MG63 (cell line): ENCODE measurements at regions not wholly inside any gene's neighbourhood (a gene's known extent, or its start where the extent isn't known, plus 50 kb on each side); places are given as distances from the start of the nearest gene placed in this dataset.
"Not testable (repeated sequence)": the region's sequence is repeated elsewhere in the genome, so short reads cannot be mapped to it uniquely, and the experiment has no call there.

ENCODE experiments used
- DNase-seq: peaks from one replicate; pipeline ENCODE4 v3.0.0-alpha.2; 2020
- H3K27me3 ChIP-seq: fragments of 250-450 bp; sonication (Bioruptor Pico); 2 replicates; pipeline ENCODE4 v1.5.1; 2020; ENCODE audit warnings: mild to moderate bottlenecking, moderate library complexity
- H3K36me3 ChIP-seq: fragments of 250-450 bp; sonication (Bioruptor Pico); 2 replicates; pipeline ENCODE4 v1.5.1; 2020; ENCODE audit warnings: mild to moderate bottlenecking, moderate library complexity
- H3K4me3 ChIP-seq: fragments of 250-450 bp; sonication (Bioruptor Pico); 2 replicates; pipeline ENCODE4 v1.5.1; 2020; ENCODE audit warnings: mild to moderate bottlenecking, moderate library complexity
- H3K9me3 ChIP-seq: fragments of 250-450 bp; sonication (Bioruptor Pico); 2 replicates; pipeline ENCODE4 v1.5.1; 2020; ENCODE audit warnings: mild to moderate bottlenecking, moderate library complexity

GRCh38 chr2:222760301-222760897 lies 88.9 kb downstream of the MOGAT1 start:
- no peaks in the 10 kb centered on the region for H3K9me3 ChIP-seq
- DNase-seq, result no peak
- H3K27me3 ChIP-seq, result no peaks in the 10 kb centered on the region
- no peaks in the 10 kb centered on the region for H3K36me3 ChIP-seq
- no peak overlapping the region for H3K4me3 ChIP-seq

DNA sequence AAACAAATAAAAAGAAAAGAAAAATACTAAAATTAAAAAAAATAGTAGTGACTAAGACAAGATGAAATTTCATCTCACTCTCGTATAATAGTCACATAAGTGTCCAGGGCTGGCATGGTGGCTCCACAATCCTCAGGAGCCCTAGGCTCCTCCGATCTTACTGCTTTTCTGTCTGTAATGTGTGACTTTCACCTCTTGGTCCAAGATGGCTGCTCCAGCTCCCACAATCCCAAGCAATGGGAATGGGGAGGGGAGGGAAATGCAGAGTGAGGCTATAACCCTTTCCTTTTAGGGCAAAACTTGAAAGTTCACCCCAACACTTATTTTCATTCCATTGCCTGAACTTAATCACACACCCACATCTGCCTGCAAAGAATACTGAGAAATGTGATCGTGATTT lies 90.4 kb downstream of the MOGAT1 start:
- Histone ChIP-seq H3K36me3 (no peaks in the 10 kb centered on the region), H3K4me3 (no peak overlapping the region), H3K27me3 (no peaks in the 10 kb centered on the region), H3K9me3 (no peaks in the 10 kb centered on the region)
- DNase-seq, result no peak

- Histone ChIP-seq H3K36me3 (no peaks in the 10 kb centered on the region), H3K9me3 (no peaks in the 10 kb centered on the region), H3K4me3 (no peak overlapping the region), H3K27me3 (no peaks in the 10 kb centered on the region)
- no peak for DNase-seq
Measured at GRCh38 chr2:222762342-222762741, 90.9 kb downstream of the MOGAT1 start.

DNA sequence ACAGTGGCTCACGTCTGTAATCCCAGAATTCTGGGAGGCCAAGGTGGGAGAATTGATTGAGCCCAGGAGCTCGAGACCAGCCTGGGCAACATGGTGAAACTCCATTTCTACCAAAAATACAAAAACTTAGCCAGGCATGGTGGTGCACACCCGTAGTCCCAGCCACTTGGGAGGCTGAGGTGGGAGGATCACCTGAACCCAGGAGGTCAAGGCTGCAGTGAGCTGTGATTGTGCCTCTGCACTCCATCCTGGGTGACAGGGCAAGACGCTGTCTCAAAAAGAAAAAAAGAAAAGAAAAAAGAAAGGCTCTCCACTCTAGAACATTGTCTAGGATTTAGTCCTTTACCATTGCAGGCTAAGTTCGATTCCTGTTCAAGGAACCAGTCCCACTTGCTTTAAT lies 94.4 kb downstream of the MOGAT1 start:
- not testable (repeated sequence) for DNase-seq, H3K4me3 ChIP-seq, H3K36me3 ChIP-seq, H3K9me3 ChIP-seq, H3K27me3 ChIP-seq

DNA sequence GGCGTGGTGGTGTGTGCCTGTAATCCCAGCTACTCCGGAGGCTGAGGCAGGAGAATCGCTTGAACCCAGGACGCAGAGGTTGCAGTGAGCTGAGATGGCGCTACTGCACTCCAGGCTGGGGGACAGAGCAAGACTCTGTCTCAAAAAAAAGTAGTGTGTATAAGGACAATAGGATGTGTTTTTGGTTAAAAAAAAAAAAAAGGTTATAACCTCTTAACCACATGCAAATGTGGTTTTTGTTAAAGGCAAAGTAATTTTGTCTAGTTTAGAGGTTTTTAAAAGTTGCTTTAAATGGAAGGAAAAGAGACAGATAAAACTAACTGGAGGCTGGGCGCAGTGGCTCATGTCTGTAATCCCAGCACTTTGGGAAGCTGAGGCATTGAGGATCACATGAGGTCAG lies 92.8 kb upstream of the ACSL3 start:
- not testable (repeated sequence) for H3K4me3 ChIP-seq, DNase-seq, H3K9me3 ChIP-seq, H3K36me3 ChIP-seq, H3K27me3 ChIP-seq

GRCh38 chr2:222769446-222769845 lies 91.4 kb upstream of the ACSL3 start:
- H3K27me3 ChIP-seq, result no peaks in the 10 kb centered on the region
- H3K4me3 ChIP-seq, result no peak overlapping the region
- no peaks in the 10 kb centered on the region for H3K9me3 ChIP-seq
- H3K36me3 ChIP-seq, result no peaks in the 10 kb centered on the region
- DNase-seq, result no peak

DNA sequence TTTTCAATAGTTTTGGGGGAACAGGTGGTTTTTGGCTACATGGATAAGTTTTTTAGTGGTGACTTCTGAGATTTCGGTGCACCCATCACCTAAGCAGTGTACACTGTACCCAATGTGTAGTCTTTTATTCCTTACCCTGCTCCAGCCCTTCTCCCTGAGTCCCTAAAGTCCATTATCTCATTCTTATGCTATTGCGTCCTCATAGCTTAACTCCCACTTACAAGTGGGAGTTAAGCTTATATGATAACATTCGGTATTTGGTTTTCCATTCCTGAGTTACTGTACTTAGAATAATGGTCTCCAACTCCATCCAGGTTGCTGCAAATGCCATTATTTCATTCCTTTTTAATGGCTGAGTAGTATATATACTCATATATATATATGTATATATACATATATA lies 90.9 kb upstream of the ACSL3 start:
- no peak for DNase-seq
- no peaks in the 10 kb centered on the region for H3K36me3 ChIP-seq
- no peaks in the 10 kb centered on the region for H3K9me3 ChIP-seq
- no peaks in the 10 kb centered on the region for H3K27me3 ChIP-seq
- H3K4me3 ChIP-seq, result no peak overlapping the region

GRCh38 chr2:222771832-222772231 lies 89.0 kb upstream of the ACSL3 start:
- DNase-seq, result no peak
- Histone ChIP-seq H3K27me3 (no peaks in the 10 kb centered on the region), H3K4me3 (no peak overlapping the region), H3K9me3 (no peaks in the 10 kb centered on the region), H3K36me3 (no peaks in the 10 kb centered on the region)

DNA sequence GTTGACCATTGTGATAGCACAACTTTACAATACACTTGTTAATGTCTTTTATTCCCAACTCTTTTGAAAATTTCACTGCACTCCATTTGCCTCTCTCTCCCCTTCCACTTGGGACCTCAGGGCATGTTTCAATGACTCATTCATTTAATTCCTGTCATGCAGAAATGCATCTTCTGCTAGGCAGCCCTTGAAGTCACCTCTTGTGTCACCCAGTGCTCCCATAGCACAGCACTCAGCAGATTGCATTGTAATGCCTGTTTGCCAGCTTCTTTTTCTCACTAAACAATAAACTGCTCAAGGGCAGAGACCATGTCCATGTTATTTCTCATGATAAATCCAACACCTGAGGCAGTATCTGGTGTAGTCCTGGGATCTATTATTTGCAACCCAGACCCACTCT lies 85.9 kb upstream of the ACSL3 start:
- no peak for DNase-seq
- Histone ChIP-seq H3K36me3 (no peaks in the 10 kb centered on the region), H3K27me3 (no peaks in the 10 kb centered on the region), H3K9me3 (no peaks in the 10 kb centered on the region), H3K4me3 (no peak overlapping the region)

DNA sequence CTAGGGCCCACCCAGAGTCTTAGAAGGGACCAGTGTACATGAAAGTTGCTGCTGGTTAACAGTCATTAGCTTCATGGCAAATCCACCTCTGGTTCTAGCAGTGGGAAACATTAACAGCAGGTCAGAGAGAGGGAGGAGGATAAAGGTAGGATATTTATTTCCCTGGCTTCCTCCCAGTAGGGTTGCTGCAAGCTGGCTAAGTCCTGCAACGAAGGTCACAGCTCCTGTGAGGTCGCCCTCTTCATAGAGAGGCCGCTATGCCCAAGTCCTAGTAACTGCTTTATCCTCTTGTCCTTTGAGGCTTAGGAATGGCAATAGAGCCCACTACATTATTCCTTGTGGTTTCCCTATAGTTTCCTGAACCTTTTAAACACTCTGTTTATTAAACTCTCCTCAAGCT lies 84.0 kb upstream of the ACSL3 start:
- H3K27me3 ChIP-seq, result no peaks in the 10 kb centered on the region
- DNase-seq, result no peak
- no peak overlapping the region for H3K4me3 ChIP-seq
- H3K36me3 ChIP-seq, result no peaks in the 10 kb centered on the region
- H3K9me3 ChIP-seq, result no peaks in the 10 kb centered on the region

- Histone ChIP-seq H3K9me3 (no peaks in the 10 kb centered on the region), H3K4me3 (no peak overlapping the region), H3K27me3 (no peaks in the 10 kb centered on the region), H3K36me3 (no peaks in the 10 kb centered on the region)
- DNase-seq, result no peak
Measured at GRCh38 chr2:222778400-222778799, 82.4 kb upstream of the ACSL3 start.

GRCh38 chr2:222779145-222779832 lies 81.5 kb upstream of the ACSL3 start:
- no peak for DNase-seq
- no peak overlapping the region for H3K4me3 ChIP-seq
- H3K27me3 ChIP-seq, result no peaks in the 10 kb centered on the region

GRCh38 chr2:222780051-222780450 lies 80.8 kb upstream of the ACSL3 start:
- no peaks in the 10 kb centered on the region; the same call in 1 of the 2 replicates for H3K9me3 ChIP-seq
- no peak for DNase-seq

More at GRCh38 chr2:222779145-222779832, 81.5 kb upstream of the ACSL3 start:
- Histone ChIP-seq H3K36me3 (no peaks in the 10 kb centered on the region), H3K9me3 (no peaks in the 10 kb centered on the region)

DNA sequence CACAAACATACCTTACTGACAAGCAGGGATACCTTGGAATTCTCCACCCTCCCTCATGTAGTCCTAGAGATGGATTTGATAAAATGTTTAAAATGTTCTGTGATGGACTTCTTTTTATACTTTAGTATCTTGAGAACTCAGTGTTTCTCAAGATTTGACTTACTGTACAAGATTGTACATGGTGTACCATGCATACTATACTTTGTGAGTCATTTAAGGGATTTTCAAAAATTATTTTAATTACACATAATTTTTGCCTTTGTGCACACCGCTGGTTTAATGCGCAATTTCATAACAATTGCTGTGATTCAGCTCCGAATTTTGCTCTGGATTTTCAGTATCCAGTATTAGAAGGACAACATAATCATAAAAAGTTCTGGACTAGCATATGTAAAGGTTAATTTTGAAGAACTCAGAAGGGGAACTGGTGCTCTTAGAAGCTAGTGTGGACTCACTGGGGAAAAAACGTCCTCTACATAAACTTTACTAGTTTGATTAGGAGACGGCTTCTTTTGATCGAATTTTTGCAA lies 78.6 kb upstream of the ACSL3 start:
- DNase-seq, result no peak
- H3K36me3 ChIP-seq, result no peaks in the 10 kb centered on the region
- no peaks in the 10 kb centered on the region for H3K27me3 ChIP-seq
- H3K9me3 ChIP-seq, result no peaks in the 10 kb centered on the region; the same call in 1 of the 2 replicates
- H3K4me3 ChIP-seq, result no peak overlapping the region

More at GRCh38 chr2:222780051-222780450, 80.8 kb upstream of the ACSL3 start:
- Histone ChIP-seq H3K4me3 (no peak overlapping the region), H3K27me3 (no peaks in the 10 kb centered on the region), H3K36me3 (no peaks in the 10 kb centered on the region)

DNA sequence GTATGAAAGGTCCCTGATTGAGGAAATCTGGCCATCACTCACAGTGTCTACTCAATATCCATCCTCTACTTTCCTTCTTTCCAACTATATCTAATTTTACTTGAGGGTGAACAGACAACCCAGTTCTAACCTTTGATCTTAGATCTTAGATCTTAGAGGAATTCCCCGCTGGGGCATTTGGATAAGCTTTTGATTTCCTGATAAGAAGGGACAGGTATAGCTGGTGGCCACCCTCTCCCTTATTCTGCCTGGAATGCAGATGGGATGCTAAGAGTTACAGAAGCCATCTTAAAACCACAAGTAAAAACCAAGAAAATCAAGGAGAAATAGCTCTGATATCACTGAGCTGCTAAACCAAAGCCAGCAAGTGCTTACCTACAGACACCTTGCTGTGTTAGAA lies 77.2 kb upstream of the ACSL3 start:
- Histone ChIP-seq H3K27me3 (no peaks in the 10 kb centered on the region), H3K4me3 (no peak overlapping the region), H3K36me3 (no peaks in the 10 kb centered on the region), H3K9me3 (no peaks in the 10 kb centered on the region; the same call in 1 of the 2 replicates)
- no peak for DNase-seq

DNA sequence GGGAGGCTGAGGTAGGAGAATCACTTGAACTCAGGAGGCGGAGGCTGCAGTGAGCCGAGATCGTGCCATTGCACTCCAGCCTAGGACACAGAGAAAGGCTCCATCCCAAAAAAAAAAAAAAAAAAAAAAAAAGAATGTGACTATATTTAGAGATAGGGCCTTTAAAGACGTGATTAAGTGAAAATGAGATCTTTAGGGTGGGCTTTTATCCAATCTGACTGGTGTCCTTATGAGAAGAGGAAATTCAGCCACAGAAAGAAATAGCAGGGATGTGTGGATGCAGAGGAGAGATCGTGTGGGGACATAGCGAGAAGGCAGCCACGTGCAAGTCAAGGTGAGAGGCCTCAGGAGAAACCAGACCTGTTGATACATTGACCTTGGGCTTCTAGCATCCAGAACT lies 69.9 kb upstream of the ACSL3 start:
- no peak for DNase-seq
- Histone ChIP-seq H3K36me3 (no peaks in the 10 kb centered on the region), H3K27me3 (no peaks in the 10 kb centered on the region), H3K4me3 (no peak overlapping the region), H3K9me3 (no peaks in the 10 kb centered on the region)

- no peaks in the 10 kb centered on the region for H3K9me3 ChIP-seq
- no peaks in the 10 kb centered on the region for H3K27me3 ChIP-seq
- no peak for DNase-seq
- no peaks in the 10 kb centered on the region for H3K36me3 ChIP-seq
- H3K4me3 ChIP-seq, result no peak overlapping the region
Measured at GRCh38 chr2:222792001-222792611, 68.7 kb upstream of the ACSL3 start.
